H1 (cell line): ENCODE measurements at regions not wholly inside any gene's neighbourhood (a gene's known extent, or its start where the extent isn't known, plus 50 kb on each side); places are given as distances from the start of the nearest gene placed in this dataset.

Experiments
- CTCF ChIA-PET: fragments of 300-600 bp; sonication (Branson Sonifier 250); formaldehyde crosslinking; loops from one replicate; lab custom pipeline; 2021; ENCODE audit not compliant: partially characterized antibody; lab: Charles Lee
- POLR2A ChIA-PET: fragments of 300-600 bp; sonication (Branson Sonifier 250); formaldehyde crosslinking; loops from one replicate; lab custom pipeline; 2021; ENCODE audit warnings: inconsistent platforms; ENCODE audit not compliant: partially characterized antibody; lab: Charles Lee
- DNase-seq, 2 experiments: peaks; one replicate each; pipeline versions ENCODE4 v3.0.0 to v3.0.0-alpha.2; 2010 to 2022; ENCODE audit warnings: low spot score in 2 of 2, low read depth in 1 of 2, mixed read lengths in 1 of 2
- FAIRE-seq: peaks from 2 replicates; lab custom pipeline; 2011; peaks lifted over from hg19 to GRCh38; lab: Jason Lieb, UNC
- H2AFZ ChIP-seq: 2 replicates; pipeline ENCODE4 v1.8.1; 2012; ENCODE audit warnings: low read length, inconsistent platforms
- H2AK5ac ChIP-seq: 2 replicates; pipeline ENCODE4 v1.6.1; 2013; ENCODE audit warnings: low read depth, low read length
- H2BK120ac ChIP-seq: replicated peaks from 2 replicates; pipeline ENCODE3; 2013; ENCODE audit warnings: low read depth, low read length, inconsistent platforms
- H2BK12ac ChIP-seq: 2 replicates; pipeline ENCODE4 v1.6.1; 2013; ENCODE audit warnings: low read depth, low read length
- H2BK15ac ChIP-seq: 2 replicates; pipeline ENCODE4 v1.6.1; 2013; ENCODE audit warnings: low read length
- H2BK20ac ChIP-seq: 2 replicates; pipeline ENCODE4 v1.6.1; 2013; ENCODE audit warnings: low read length
- H2BK5ac ChIP-seq: 2 replicates; pipeline ENCODE4 v1.6.1; 2013; ENCODE audit warnings: low read depth, low read length
- H3K14ac ChIP-seq: 2 replicates; pipeline ENCODE4 v1.6.1; 2013; ENCODE audit warnings: inconsistent platforms; ENCODE audit not compliant: insufficient read length
- H3K18ac ChIP-seq: 2 replicates; pipeline ENCODE4 v1.6.1; 2013; ENCODE audit warnings: low read length; ENCODE audit errors: extremely low read depth
- H3K23ac ChIP-seq: 2 replicates; pipeline ENCODE4 v1.6.1; 2013; ENCODE audit warnings: inconsistent platforms; ENCODE audit not compliant: insufficient read length
- H3K23me2 ChIP-seq: 2 replicates; pipeline ENCODE4 v1.6.1; 2013; ENCODE audit warnings: low read depth, low read length
- H3K27ac ChIP-seq: 2 replicates; pipeline ENCODE4 v1.6.1; 2011; ENCODE audit warnings: low read depth, low read length, inconsistent platforms
- H3K27me3 ChIP-seq, 4 experiments: replicated peaks in 1 of 4; 1 replicate in 1 of 4; 2 replicates in 3 of 4; pipeline versions ENCODE4 v1.6.1 to v1.8.1; 2011 to 2013; ENCODE audit warnings: low read length in 3 of 4, mild to moderate bottlenecking in 3 of 4, inconsistent platforms in 2 of 4, mixed read lengths in 2 of 4, moderate library complexity in 1 of 4; ENCODE audit not compliant: control insufficient read depth in 3 of 4, insufficient read depth in 3 of 4; ENCODE audit errors: extremely low read depth in 1 of 4
- H3K36me3 ChIP-seq, 4 experiments: 2 replicates each; pipeline versions ENCODE4 v1.6.1 to v1.8.1; 2011 to 2013; ENCODE audit warnings: mild to moderate bottlenecking in 4 of 4, low read length in 3 of 4, moderate library complexity in 2 of 4, control low read depth in 1 of 4, inconsistent platforms in 1 of 4; ENCODE audit not compliant: insufficient read depth in 4 of 4, control insufficient read depth in 2 of 4
- H3K4ac ChIP-seq: replicated peaks from 2 replicates; pipeline ENCODE3; 2013; ENCODE audit warnings: low read length, low read depth, mixed read lengths, inconsistent platforms; ENCODE audit not compliant: insufficient read length
- H3K4me1 ChIP-seq, 4 experiments: replicated peaks in 1 of 4; 1 replicate in 1 of 4; 2 replicates in 3 of 4; pipeline versions ENCODE4 v1.6.1 to v1.8.1; 2011 to 2013; ENCODE audit warnings: low read length in 3 of 4, inconsistent platforms in 2 of 4, mixed read lengths in 1 of 4; ENCODE audit not compliant: insufficient read depth in 4 of 4, control insufficient read depth in 3 of 4
- H3K4me2 ChIP-seq, 2 experiments: 2 replicates each; pipeline versions ENCODE4 v1.6.1 to v1.8.1; 2011 to 2013; ENCODE audit warnings: low read depth in 2 of 2, low read length in 2 of 2, control low read depth in 1 of 2, inconsistent platforms in 1 of 2, mild to moderate bottlenecking in 1 of 2; ENCODE audit not compliant: insufficient read depth in 1 of 2
- H3K4me3 ChIP-seq, 4 experiments: fragments of 200-600, 300-600 bp in 1 of 4; sonication (generic), shearing (Covaris generic), sonication (Bioruptor Twin) in 1 of 4; 2 replicates each; pipeline versions ENCODE4 v1.5.1 to v1.8.1; 2011 to 2016; ENCODE audit warnings: low read length in 4 of 4, low read depth in 3 of 4, control low read depth in 2 of 4, inconsistent platforms in 2 of 4, mild to moderate bottlenecking in 2 of 4, mixed read lengths in 1 of 4, moderate library complexity in 1 of 4; ENCODE audit not compliant: insufficient read depth in 2 of 4; ENCODE audit errors: extremely low read depth in 1 of 4
- H3K56ac ChIP-seq: replicated peaks from 2 replicates; pipeline ENCODE3; 2013; ENCODE audit warnings: low read depth, mild to moderate bottlenecking, mixed read lengths, low read length, inconsistent platforms; ENCODE audit not compliant: insufficient read length
- H3K79me1 ChIP-seq: 2 replicates; pipeline ENCODE4 v1.6.1; 2013; ENCODE audit warnings: low read depth, low read length, control low read depth
- H3K79me2 ChIP-seq, 2 experiments: 2 replicates each; pipeline versions ENCODE4 v1.6.1 to v1.8.1; 2012 to 2013; ENCODE audit warnings: low read length in 2 of 2, mild to moderate bottlenecking in 2 of 2, inconsistent platforms in 1 of 2; ENCODE audit not compliant: insufficient read depth in 2 of 2, control insufficient read depth in 1 of 2
- H3K9ac ChIP-seq, 4 experiments: replicated peaks in 1 of 4; 1 replicate in 1 of 4; 2 replicates in 3 of 4; pipeline versions ENCODE4 v1.6.1 to v1.8.1; 2011 to 2013; ENCODE audit warnings: low read depth in 3 of 4, low read length in 3 of 4, control low read depth in 2 of 4, mild to moderate bottlenecking in 2 of 4, moderate library complexity in 2 of 4, inconsistent platforms in 1 of 4; ENCODE audit errors: extremely low read depth in 1 of 4
- H3K9me3 ChIP-seq, 2 experiments: 2 replicates each; pipeline versions ENCODE4 v1.6.1 to v1.8.1; 2012 to 2013; ENCODE audit warnings: mild to moderate bottlenecking in 2 of 2, moderate library complexity in 2 of 2, control low read depth in 1 of 2, inconsistent platforms in 1 of 2, low read depth in 1 of 2, low read length in 1 of 2, mixed read lengths in 1 of 2; ENCODE audit not compliant: insufficient read depth in 2 of 2
- H4K20me1 ChIP-seq, 2 experiments: replicated peaks in 1 of 2; 2 replicates each; pipeline versions ENCODE3 to v1.8.1; 2011 to 2013; ENCODE audit warnings: inconsistent platforms in 2 of 2, low read length in 2 of 2, mild to moderate bottlenecking in 1 of 2; ENCODE audit not compliant: insufficient read depth in 2 of 2, control insufficient read depth in 1 of 2
- H4K5ac ChIP-seq: 2 replicates; pipeline ENCODE4 v1.6.1; 2013; ENCODE audit warnings: low read length, low read depth, mixed read lengths, inconsistent platforms; ENCODE audit not compliant: insufficient read length
- H4K8ac ChIP-seq: 2 replicates; pipeline ENCODE4 v1.8.0; 2013; ENCODE audit warnings: mild to moderate bottlenecking, moderate library complexity, low read length, inconsistent platforms; ENCODE audit not compliant: insufficient read depth; ENCODE audit errors: extremely low read depth
- H4K91ac ChIP-seq: replicated peaks from 2 replicates; pipeline ENCODE3; 2013; ENCODE audit warnings: low read length, mixed read lengths, inconsistent platforms; ENCODE audit not compliant: insufficient read length
- BACH1 ChIP-seq: IDR thresholded peaks from 2 replicates; pipeline ENCODE4 v1.6.1; 2012; ENCODE audit warnings: low read length, improper control_type of control experiment
- CBX5 ChIP-seq: fragments of 300-800, 300-1000 bp; sonication (generic); IDR thresholded peaks from 2 replicates; pipeline ENCODE4 v1.7.1; 2016; ENCODE audit warnings: antibody characterized with exemption, low read length, low read depth
- CBX8 ChIP-seq: fragments of 300-800, 300-1000 bp; sonication (generic); IDR thresholded peaks from 2 replicates; pipeline ENCODE4 v1.7.1; 2016; ENCODE audit warnings: low read depth, low read length, borderline replicate concordance
- CHD1 ChIP-seq: IDR thresholded peaks from 2 replicates; pipeline ENCODE4 v1.6.1; 2012; ENCODE audit warnings: low read depth, low read length, improper control_type of control experiment
- CTBP2 ChIP-seq: IDR thresholded peaks from 2 replicates; pipeline ENCODE4 v1.7.0; 2011; ENCODE audit warnings: borderline replicate concordance, mild to moderate bottlenecking, moderate library complexity, mixed read lengths, low read length; ENCODE audit not compliant: insufficient read depth, insufficient read length
- JUN ChIP-seq: IDR thresholded peaks from 2 replicates; pipeline ENCODE4 v1.6.1; 2011; ENCODE audit warnings: low read depth, mild to moderate bottlenecking, improper control_type of control experiment, low read length
- JUND ChIP-seq: IDR thresholded peaks from 2 replicates; pipeline ENCODE4 v1.6.1; 2011; ENCODE audit warnings: mild to moderate bottlenecking, improper control_type of control experiment, low read length
- MAFK ChIP-seq: IDR thresholded peaks from 2 replicates; pipeline ENCODE4 v1.6.1; 2012; ENCODE audit warnings: low read depth, mild to moderate bottlenecking, improper control_type of control experiment, low read length
- PHF8 ChIP-seq: fragments of 200-600 bp; sonication (generic); conservative IDR thresholded peaks from 2 replicates; pipeline ENCODE4 v1.7.1; 2012; ENCODE audit warnings: low read depth, mild to moderate bottlenecking, inconsistent platforms, low read length, moderate library complexity
- POLR2A ChIP-seq, 2 experiments: IDR thresholded peaks; 1 replicate in 1 of 2; 2 replicates in 1 of 2; pipeline ENCODE4 v1.6.1; 2011; ENCODE audit warnings: low read depth in 2 of 2, low read length in 2 of 2, mild to moderate bottlenecking in 2 of 2; ENCODE audit errors: control extremely low read depth in 1 of 2
- POLR2AphosphoS5 ChIP-seq: IDR thresholded peaks from 2 replicates; pipeline ENCODE4 v1.6.1; 2011; ENCODE audit warnings: low read depth, low read length
- SIX5 ChIP-seq: IDR thresholded peaks from 2 replicates; pipeline ENCODE4 v1.6.1; 2011; ENCODE audit warnings: mild to moderate bottlenecking, low read depth, low read length
- SP4 ChIP-seq: IDR thresholded peaks from 2 replicates; pipeline ENCODE4 v1.6.1; 2012; ENCODE audit warnings: low read length, inconsistent platforms
- TAF1 ChIP-seq: IDR thresholded peaks from 2 replicates; pipeline ENCODE4 v1.6.1; 2011; ENCODE audit warnings: mild to moderate bottlenecking, low read depth, low read length
- WGBS, 2 experiments: shearing (Covaris generic) in 1 of 2; methylation state at CpG; one replicate each; pipeline versions ENCODE4 v1.1.6 to v1.1.7; 2013 to 2015; ENCODE audit warnings: low lambda C conversion rate in 2 of 2, mixed read lengths in 2 of 2, inconsistent platforms in 1 of 2, low coverage in 1 of 2, missing lambda C conversion rate in 1 of 2; ENCODE audit not compliant: insufficient replicate concordance in 2 of 2, insufficient coverage in 1 of 2, insufficient read length in 1 of 2; ENCODE audit errors: extremely low coverage in 1 of 2, missing lambda C conversion rate in 1 of 2; 5-methylcytosine and 5-hydroxymethylcytosine counted together
- TF ChIP-seq, protein P1 (sequence below): IDR thresholded peaks from 2 replicates; pipeline ENCODE4 v1.6.1; 2012; ENCODE audit warnings: low read length, inconsistent platforms

DNA sequence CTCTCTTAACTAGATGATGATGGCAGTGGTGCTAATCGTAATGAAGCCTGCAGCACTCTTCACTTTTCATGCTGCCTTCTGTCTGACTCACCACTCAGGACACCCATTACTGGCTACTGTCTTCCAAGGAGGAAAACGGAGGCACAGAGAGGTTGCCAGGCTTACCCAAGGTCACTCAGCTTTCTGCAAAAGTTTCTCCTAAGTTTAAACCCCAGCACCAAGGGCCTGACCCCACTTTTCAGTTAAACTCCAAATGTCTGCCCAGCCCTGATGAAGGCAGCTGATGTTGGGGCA lies 78.1 kb upstream of the RUNX3 start:
- H4K20me1 ChIP-seq, result no peaks in the 10 kb centered on the region
- H3K79me1 ChIP-seq, result no peaks in the 10 kb centered on the region
- H4K5ac ChIP-seq, result no peak overlapping the region
- H3K36me3 ChIP-seq, result no peaks in the 10 kb centered on the region
- no peaks in the 10 kb centered on the region for H3K79me2 ChIP-seq
- POLR2A ChIA-PET, result interaction anchor here (0.7 kb wide), 1 partner anchor 13 kb away, joined by 3 read pairs; no protein-coding TSS in a partner anchor
- H2BK5ac ChIP-seq, result no peak overlapping the region
- no peak overlapping the region for H2AK5ac ChIP-seq
- H3K4me1 ChIP-seq, result peaks cover 0 to 8% (median 4%) of the 10 kb centered on the region in 4 experiments; a peak in 3 of 7 replicates
- H3K9me3 ChIP-seq, result no peaks in the 10 kb centered on the region
- no peak overlapping the region for H3K14ac ChIP-seq
- no peak overlapping the region for H3K4ac ChIP-seq
- H2BK15ac ChIP-seq, result 0 out of 2 replicates have a peak overlapping the region, but pooled peaks have one; percentile 72
- no peaks in the 10 kb centered on the region for H3K23me2 ChIP-seq
- H3K23ac ChIP-seq, result no peak overlapping the region
- DNase-seq (no peak), FAIRE-seq (no peak)
- no peak overlapping the region for H2BK12ac ChIP-seq
- CTCF ChIA-PET, result interaction anchor here (1.2 to 6.8 kb wide), 4 partner anchors 19 to 96 kb away, joined by 3 to 59 read pairs (median 4); no protein-coding TSS in a partner anchor
- no peak overlapping the region for H3K56ac ChIP-seq
- no peak overlapping the region for H4K91ac ChIP-seq
- H3K27me3 ChIP-seq, result 0 out of 7 replicates have a peak, but pooled peaks cover 0 to 2% (median 0%) of the 10 kb centered on the region in 4 experiments
- no peak overlapping the region for H4K8ac ChIP-seq
- no peak overlapping the region for H2AFZ ChIP-seq
- H2BK20ac ChIP-seq, result no peak overlapping the region
- 75% methylated on average over 2 of the region's 2 CpGs; no CpG with 5 or more reads in 1 of the 2 experiments for WGBS, 2 experiments
- H3K18ac ChIP-seq, result no peak overlapping the region
- H2BK120ac ChIP-seq, result no peak overlapping the region
- H3K27ac ChIP-seq, result no peak overlapping the region
- H3K4me2 ChIP-seq, result no peak overlapping the region
- H3K9ac ChIP-seq, result no peak overlapping the region; a peak in 2 of 7 replicates
- H3K4me3 ChIP-seq, result no peak overlapping the region
- TF ChIP-seq CTBP2 (no peak), SP4 (no peak), TAF1 (no peak), CBX5 (no peak), SIX5 (no peak), MAFK (no peak), JUND (no peak), BACH1 (no peak), PHF8 (no peak), JUN (no peak), CHD1 (no peak), CBX8 (no peak), POLR2A (IDR thresholded peaks at IDR 0.05; ENCODE audit: control extremely low read depth in 1 of 2, low read depth in 2 of 2, low read length in 2 of 2) (no peak), POLR2AphosphoS5 (no peak)
- TF ChIP-seq, protein P1, sequence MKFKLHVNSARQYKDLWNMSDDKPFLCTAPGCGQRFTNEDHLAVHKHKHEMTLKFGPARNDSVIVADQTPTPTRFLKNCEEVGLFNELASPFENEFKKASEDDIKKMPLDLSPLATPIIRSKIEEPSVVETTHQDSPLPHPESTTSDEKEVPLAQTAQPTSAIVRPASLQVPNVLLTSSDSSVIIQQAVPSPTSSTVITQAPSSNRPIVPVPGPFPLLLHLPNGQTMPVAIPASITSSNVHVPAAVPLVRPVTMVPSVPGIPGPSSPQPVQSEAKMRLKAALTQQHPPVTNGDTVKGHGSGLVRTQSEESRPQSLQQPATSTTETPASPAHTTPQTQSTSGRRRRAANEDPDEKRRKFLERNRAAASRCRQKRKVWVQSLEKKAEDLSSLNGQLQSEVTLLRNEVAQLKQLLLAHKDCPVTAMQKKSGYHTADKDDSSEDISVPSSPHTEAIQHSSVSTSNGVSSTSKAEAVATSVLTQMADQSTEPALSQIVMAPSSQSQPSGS, result no peak
